WI38 (cell line): ENCODE measurements at regions not wholly inside any gene's neighbourhood (a gene's known extent, or its start where the extent isn't known, plus 50 kb on each side); places are given as distances from the start of the nearest gene placed in this dataset.

Source experiments
- H3K4me3 ChIP-seq: 2 replicates; pipeline ENCODE4 v1.5.1; 2011; ENCODE audit warnings: low read depth, mild to moderate bottlenecking, control low read depth, low read length
- CTCF ChIP-seq: IDR thresholded peaks from 2 replicates; pipeline ENCODE4 v1.5.1; 2012; ENCODE audit warnings: low read depth, mild to moderate bottlenecking, control low read depth, low read length

DNA sequence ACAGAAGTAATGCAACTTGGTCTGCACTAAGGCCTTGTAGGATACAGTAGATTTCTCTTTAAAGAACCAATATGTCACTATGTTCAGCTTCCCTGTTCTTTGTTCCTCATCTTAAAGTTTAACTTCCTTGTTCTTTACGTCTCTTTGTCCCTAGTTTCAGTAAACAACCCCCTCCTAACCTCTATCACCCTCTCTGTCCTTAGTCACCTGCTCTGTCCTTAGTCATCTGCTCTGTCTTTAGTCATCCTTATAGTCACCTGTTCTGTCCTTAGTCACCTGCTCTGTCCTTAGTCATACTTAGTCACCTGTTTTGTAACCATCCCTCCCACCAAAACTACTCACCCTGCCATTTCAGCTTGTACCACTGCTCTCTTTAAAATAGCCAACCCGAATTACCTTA is 144.6 kb upstream of the TMEM106B start:
- no peak overlapping the region for H3K4me3 ChIP-seq
- no peak for TF ChIP-seq CTCF

DNA sequence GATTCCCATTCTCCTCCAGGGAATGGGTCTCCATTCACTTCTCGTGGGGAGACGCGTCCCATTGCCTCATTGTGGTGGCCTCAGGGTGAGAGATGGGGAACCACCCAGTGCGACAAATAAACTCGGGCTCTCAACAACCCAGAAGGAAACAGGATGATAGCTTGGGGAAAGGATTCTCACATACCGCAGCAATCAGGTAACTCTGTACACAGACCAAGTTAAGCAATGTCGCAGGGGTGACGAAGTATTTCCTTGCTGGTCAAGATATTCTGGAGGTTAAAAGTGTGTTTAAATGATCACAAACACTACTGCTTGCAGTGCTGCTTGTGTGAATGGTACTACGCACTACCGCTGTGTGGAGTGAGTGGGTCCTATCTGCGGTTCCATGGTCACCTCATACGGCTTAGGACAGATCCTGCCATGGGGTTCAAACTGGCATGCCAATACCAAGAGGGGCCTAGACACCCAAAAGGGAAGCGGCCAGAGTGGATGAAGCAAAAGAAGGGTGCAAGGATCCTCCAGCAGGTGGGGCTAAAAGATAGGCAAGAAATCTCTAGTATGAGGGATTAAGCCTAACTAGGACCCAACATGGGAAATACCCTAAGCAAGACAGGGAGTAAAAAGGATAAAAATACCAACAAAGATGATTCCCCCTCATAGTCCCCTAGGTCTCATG is 143.8 kb upstream of the TMEM106B start:
- H3K4me3 ChIP-seq: no peak overlapping the region

GRCh38 chr7:12069757-12070156 is 141.3 kb upstream of the TMEM106B start:
- no peak overlapping the region for H3K4me3 ChIP-seq
- TF ChIP-seq CTCF: no peak

More for the DNA sequence above, 143.8 kb upstream of the TMEM106B start:
- TF ChIP-seq CTCF: peak; percentile 76

- TF ChIP-seq CTCF: no peak
- H3K4me3 ChIP-seq: no peak overlapping the region
Observed at GRCh38 chr7:12074889-12075288, 136.2 kb upstream of the TMEM106B start.

GRCh38 chr7:12080006-12080405 is 131.1 kb upstream of the TMEM106B start:
- no peak for TF ChIP-seq CTCF
- H3K4me3 ChIP-seq: no peak overlapping the region

- H3K4me3 ChIP-seq: no peak overlapping the region
- no peak for TF ChIP-seq CTCF
Observed at GRCh38 chr7:12085516-12085915, 125.6 kb upstream of the TMEM106B start.

DNA sequence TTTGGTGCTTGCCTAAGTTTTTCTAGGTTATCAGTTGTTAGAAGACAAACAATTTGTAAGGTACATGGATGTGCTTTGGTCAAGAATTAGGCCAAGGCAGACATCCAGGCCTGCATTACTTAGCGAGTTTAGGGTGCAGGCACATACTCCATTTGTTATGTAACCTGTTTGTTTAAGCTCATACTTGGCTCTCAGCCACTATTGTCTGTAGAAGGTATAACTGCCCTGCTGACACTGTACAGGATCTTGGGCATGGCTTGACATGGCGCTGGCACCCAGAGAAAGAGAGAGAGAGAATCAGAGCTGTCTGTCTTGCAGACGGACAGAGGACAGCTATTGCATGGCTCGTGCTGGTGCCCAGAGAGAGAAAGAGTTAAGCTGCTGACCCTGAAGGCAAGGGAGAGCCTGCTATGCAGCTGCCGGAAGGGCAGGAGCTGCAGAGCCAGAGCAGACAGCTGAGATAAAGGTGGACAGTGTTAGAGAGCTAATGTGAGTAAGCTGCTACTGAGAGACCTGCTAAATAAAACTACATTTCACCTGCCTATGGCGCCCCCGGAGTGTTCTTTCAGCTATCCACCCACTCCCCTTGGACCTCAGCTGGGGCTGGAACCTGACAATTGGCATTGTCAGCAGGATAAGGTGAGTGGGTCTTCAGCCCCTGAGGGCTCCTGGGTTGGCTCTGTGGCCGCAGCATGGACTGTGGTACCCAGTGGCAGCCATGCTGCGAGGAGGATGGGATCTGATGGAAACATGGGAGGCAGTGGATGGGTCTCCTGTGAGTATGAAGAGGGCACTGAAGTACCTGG is 120.9 kb upstream of the TMEM106B start:
- no peak for TF ChIP-seq CTCF
- H3K4me3 ChIP-seq: no peak overlapping the region
